Neural cell (in vitro differentiated cells): ENCODE measurements at regions not wholly inside any gene's neighbourhood (a gene's known extent, or its start where the extent isn't known, plus 50 kb on each side); places are given as distances from the start of the nearest gene placed in this dataset.
"Not testable (repeated sequence)": the region's sequence is repeated elsewhere in the genome, so short reads cannot be mapped to it uniquely, and the experiment has no call there.

Experiments used
- EP300 ChIP-seq: fragments of 450-650 bp; conservative IDR thresholded peaks from 2 replicates; pipeline ENCODE4 v1.6.1; 2014; ENCODE audit warnings: antibody characterized with exemption, mild to moderate bottlenecking, moderate library complexity; ENCODE audit not compliant: poor library complexity, severe bottlenecking
- EZH2 ChIP-seq: fragments of 200-600, 300-800 bp; shearing (Covaris generic), sonication (generic); IDR thresholded peaks from 2 replicates; pipeline ENCODE4 v1.6.1; 2014; ENCODE audit warnings: antibody characterized with exemption, low read length, borderline replicate concordance, mild to moderate bottlenecking; ENCODE audit not compliant: insufficient read depth, poor library complexity, severe bottlenecking
- POLR2AphosphoS5 ChIP-seq: IDR thresholded peaks from 2 replicates; pipeline ENCODE4 v1.6.1; 2012
- RAD21 ChIP-seq: fragments of 450-650 bp; conservative IDR thresholded peaks from 2 replicates; pipeline ENCODE4 v1.6.1; 2014; ENCODE audit warnings: antibody characterized with exemption, mild to moderate bottlenecking, moderate library complexity
- SMC3 ChIP-seq: fragments of 450-650 bp; conservative IDR thresholded peaks from 2 replicates; pipeline ENCODE4 v1.6.1; 2014; ENCODE audit warnings: antibody characterized with exemption, mild to moderate bottlenecking, moderate library complexity; ENCODE audit not compliant: poor library complexity
- TAF1 ChIP-seq: IDR thresholded peaks from 2 replicates; pipeline ENCODE4 v1.6.1; 2012; ENCODE audit warnings: low read depth
- TF ChIP-seq, protein P1 (sequence below): IDR thresholded peaks from 2 replicates; pipeline ENCODE4 v1.6.1; 2012; ENCODE audit warnings: borderline replicate concordance
- TF ChIP-seq, protein P2 (sequence below): fragments of 450-650 bp; IDR thresholded peaks from 2 replicates; pipeline ENCODE4 v1.5.1; 2014; ENCODE audit warnings: antibody characterized with exemption, mild to moderate bottlenecking, moderate library complexity; ENCODE audit not compliant: poor library complexity, severe bottlenecking

DNA sequence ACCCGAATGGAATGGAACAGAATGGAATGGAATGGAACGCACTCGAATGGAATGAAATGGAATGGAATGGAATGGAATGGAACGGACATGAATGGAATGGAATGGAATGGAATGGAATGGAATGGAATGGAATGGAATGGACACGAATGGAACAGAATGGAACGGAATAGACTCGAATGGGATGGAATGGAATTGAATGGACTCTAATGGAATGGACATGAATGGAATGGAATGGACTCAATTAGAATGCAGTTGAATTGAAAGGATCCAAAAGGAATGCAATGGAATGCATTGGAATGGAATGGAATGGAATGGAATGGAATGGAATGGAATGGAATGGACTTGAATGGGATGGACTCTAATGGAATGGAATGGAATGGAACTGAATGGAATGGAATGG, 102.2 kb upstream of the FBXO28 start:
- TF ChIP-seq, protein P1, sequence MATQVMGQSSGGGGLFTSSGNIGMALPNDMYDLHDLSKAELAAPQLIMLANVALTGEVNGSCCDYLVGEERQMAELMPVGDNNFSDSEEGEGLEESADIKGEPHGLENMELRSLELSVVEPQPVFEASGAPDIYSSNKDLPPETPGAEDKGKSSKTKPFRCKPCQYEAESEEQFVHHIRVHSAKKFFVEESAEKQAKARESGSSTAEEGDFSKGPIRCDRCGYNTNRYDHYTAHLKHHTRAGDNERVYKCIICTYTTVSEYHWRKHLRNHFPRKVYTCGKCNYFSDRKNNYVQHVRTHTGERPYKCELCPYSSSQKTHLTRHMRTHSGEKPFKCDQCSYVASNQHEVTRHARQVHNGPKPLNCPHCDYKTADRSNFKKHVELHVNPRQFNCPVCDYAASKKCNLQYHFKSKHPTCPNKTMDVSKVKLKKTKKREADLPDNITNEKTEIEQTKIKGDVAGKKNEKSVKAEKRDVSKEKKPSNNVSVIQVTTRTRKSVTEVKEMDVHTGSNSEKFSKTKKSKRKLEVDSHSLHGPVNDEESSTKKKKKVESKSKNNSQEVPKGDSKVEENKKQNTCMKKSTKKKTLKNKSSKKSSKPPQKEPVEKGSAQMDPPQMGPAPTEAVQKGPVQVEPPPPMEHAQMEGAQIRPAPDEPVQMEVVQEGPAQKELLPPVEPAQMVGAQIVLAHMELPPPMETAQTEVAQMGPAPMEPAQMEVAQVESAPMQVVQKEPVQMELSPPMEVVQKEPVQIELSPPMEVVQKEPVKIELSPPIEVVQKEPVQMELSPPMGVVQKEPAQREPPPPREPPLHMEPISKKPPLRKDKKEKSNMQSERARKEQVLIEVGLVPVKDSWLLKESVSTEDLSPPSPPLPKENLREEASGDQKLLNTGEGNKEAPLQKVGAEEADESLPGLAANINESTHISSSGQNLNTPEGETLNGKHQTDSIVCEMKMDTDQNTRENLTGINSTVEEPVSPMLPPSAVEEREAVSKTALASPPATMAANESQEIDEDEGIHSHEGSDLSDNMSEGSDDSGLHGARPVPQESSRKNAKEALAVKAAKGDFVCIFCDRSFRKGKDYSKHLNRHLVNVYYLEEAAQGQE = not testable (repeated sequence)
- TF ChIP-seq, protein P2, sequence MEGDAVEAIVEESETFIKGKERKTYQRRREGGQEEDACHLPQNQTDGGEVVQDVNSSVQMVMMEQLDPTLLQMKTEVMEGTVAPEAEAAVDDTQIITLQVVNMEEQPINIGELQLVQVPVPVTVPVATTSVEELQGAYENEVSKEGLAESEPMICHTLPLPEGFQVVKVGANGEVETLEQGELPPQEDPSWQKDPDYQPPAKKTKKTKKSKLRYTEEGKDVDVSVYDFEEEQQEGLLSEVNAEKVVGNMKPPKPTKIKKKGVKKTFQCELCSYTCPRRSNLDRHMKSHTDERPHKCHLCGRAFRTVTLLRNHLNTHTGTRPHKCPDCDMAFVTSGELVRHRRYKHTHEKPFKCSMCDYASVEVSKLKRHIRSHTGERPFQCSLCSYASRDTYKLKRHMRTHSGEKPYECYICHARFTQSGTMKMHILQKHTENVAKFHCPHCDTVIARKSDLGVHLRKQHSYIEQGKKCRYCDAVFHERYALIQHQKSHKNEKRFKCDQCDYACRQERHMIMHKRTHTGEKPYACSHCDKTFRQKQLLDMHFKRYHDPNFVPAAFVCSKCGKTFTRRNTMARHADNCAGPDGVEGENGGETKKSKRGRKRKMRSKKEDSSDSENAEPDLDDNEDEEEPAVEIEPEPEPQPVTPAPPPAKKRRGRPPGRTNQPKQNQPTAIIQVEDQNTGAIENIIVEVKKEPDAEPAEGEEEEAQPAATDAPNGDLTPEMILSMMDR = not testable (repeated sequence)
- TF ChIP-seq POLR2AphosphoS5, TAF1, SMC3, RAD21, EZH2, EP300: not testable (repeated sequence)
